ENCODE measurements at regions not wholly inside any gene's neighbourhood (a gene's known extent, or its start where the extent isn't known, plus 50 kb on each side); places are given as distances from the start of the nearest gene placed in this dataset.

- H3K9me3 ChIP-seq = no peaks in the 10 kb centered on the region
- intact Hi-C loops (cut with DNase I) = loop anchor here (1.0 to 2.0 kb wide), 4 partner anchors 20 to 135 kb away; no protein-coding TSS in a partner anchor
- peak overlapping the region; percentile 95 to 97 for H3K27ac ChIP-seq
- peak; percentile 29 to 41 (median 34) for TF ChIP-seq CTCF (IDR thresholded peaks at IDR 0.05)
- no peaks in the 10 kb centered on the region for H3K27me3 ChIP-seq
- no peaks in the 10 kb centered on the region for H3K36me3 ChIP-seq
- DNase-seq (ENCODE audit: low spot score in 2 of 2) = peak in 1 of 2 donors; percentile 94
- H3K4me1 ChIP-seq = peaks cover 4 to 27% of the 10 kb centered on the region in 2 donors
- H3K4me3 ChIP-seq = peak overlapping the region; percentile 83 to 94
These were observed 49.8 kb upstream of the BAHCC1 start for GRCh38 chr17:81345228-81346089.

All from ascending aorta (tissue), 2 donors.